NCI-H1092 treated with DMSO at 0.1 percent for 48 hours (cell line): ENCODE measurements at regions not wholly inside any gene's neighbourhood (a gene's known extent, or its start where the extent isn't known, plus 50 kb on each side); places are given as distances from the start of the nearest gene placed in this dataset.

ENCODE experiments used
- DNase-seq: peaks from one replicate; lab custom pipeline; 2025; lab: John Stamatoyannopoulos, UW

- DNase-seq = no peak
Measured at GRCh38 chr7:155202106-155202871, 95.4 kb upstream of the INSIG1 start.

GRCh38 chr7:155203059-155203881, 94.4 kb upstream of the INSIG1 start:
- DNase-seq = no peak

GRCh38 chr7:155203882-155204691, 93.6 kb upstream of the INSIG1 start:
- no peak for DNase-seq

GRCh38 chr7:155204744-155205367, 92.8 kb upstream of the INSIG1 start:
- no peak for DNase-seq

GRCh38 chr7:155205368-155206317, 92.0 kb upstream of the INSIG1 start:
- no peak for DNase-seq

GRCh38 chr7:155206318-155207020, 91.2 kb upstream of the INSIG1 start:
- DNase-seq = no peak

- no peak for DNase-seq
Measured at GRCh38 chr7:155207326-155208002, 90.2 kb upstream of the INSIG1 start.

GRCh38 chr7:155208681-155209477, 88.8 kb upstream of the INSIG1 start:
- no peak for DNase-seq

GRCh38 chr7:155209478-155210319, 88.0 kb upstream of the INSIG1 start:
- DNase-seq = no peak

GRCh38 chr7:155210356-155210755, 87.3 kb upstream of the INSIG1 start:
- no peak for DNase-seq

GRCh38 chr7:155211173-155211572, 86.5 kb upstream of the INSIG1 start:
- DNase-seq = no peak

GRCh38 chr7:155211761-155212160, 85.9 kb upstream of the INSIG1 start:
- DNase-seq = no peak

GRCh38 chr7:155212301-155213015, 85.2 kb upstream of the INSIG1 start:
- DNase-seq = no peak

- no peak for DNase-seq
Measured at GRCh38 chr7:155213385-155213784, 84.3 kb upstream of the INSIG1 start.

GRCh38 chr7:155213955-155214740, 83.5 kb upstream of the INSIG1 start:
- DNase-seq = peak; percentile 73

GRCh38 chr7:155215576-155216325, 81.9 kb upstream of the INSIG1 start:
- DNase-seq = no peak
